GM19397 (cell line): ENCODE measurements at regions not wholly inside any gene's neighbourhood (a gene's known extent, or its start where the extent isn't known, plus 50 kb on each side); places are given as distances from the start of the nearest gene placed in this dataset.

Source experiments
- ATAC-seq: cut with Tn5 transposase; IDR thresholded peaks from one replicate; pipeline ENCODE4 v1.9.1; 2021; ENCODE audit warnings: mild to moderate bottlenecking, moderate library complexity; ENCODE audit not compliant: unreplicated experiment

DNA sequence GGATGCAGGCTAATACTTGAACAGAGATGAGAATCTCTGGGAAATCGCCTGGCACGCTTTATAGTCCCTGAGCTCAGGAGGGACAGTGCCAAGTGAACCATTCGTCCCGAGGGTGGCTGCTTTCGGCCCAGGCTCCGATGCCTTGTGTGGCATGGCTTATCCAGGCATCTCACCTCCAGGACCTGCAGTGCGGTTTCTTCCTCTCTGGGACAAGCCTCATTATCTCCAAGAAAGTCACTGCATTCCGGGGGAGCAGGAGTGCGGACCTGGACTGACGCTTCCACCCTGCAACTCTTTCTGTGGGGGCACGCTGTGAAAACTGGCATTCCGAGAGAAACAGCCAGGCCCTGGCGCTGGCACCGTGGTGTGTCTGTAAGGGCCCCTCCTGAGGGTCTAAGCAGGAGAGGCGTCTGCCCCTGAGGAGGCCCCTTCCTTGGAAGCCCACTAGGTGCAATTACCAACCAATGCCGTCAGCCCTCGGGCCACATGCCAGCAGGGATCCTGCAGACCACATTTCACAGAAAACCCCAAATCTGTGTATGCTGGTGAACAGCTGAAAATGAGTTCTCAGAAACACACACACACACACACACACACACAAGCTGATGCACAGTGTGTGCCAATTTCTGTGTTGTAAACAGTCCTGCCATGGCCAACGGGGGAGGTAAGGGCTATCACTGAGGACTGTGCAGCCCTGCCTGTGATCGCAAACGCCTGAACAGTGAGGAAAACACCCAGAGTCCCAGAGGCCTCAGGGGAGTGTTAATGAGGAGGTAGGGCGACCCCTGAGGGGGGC is 351.9 kb upstream of the SALL3 start:
- ATAC-seq: no peak

DNA sequence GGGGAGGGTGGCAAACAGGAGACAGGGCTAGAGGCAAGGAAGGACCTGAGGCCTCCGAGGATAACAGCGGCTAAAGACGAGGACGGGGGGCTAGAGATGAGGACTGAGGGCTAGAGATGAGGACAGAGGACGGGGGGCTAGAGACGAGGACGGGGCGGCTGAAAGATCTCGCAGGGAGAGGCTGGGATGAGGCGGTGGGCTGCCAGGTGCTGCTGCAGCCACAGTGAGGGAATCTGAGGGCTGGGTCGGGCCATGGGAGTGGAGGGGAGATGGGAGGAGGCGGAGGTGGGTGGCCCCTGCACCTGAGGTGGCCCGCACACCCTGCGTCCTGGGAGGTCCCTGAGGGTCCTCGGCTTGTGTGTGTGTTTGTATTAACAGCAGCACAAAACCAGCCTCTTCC is 350.2 kb upstream of the SALL3 start:
- no peak for ATAC-seq

DNA sequence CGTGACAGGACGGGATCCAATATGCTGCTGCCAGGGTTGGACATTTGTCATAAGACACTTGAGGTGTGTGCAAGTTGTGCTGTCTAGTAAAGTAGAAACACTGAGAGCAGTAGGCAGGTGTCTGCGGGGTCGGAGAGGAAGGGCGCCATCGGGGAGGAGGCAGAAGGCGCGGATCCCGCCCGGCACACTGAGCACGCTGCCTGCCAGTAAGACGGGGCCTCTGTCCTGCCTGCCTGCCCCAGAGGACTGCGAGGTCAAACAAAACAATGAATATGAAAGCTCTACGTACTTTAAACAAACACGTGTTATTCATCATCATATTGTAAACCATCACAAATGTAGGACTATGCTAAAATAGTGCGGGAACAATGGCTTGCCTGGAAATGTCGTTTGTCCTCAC is 349.3 kb upstream of the SALL3 start:
- no peak for ATAC-seq

DNA sequence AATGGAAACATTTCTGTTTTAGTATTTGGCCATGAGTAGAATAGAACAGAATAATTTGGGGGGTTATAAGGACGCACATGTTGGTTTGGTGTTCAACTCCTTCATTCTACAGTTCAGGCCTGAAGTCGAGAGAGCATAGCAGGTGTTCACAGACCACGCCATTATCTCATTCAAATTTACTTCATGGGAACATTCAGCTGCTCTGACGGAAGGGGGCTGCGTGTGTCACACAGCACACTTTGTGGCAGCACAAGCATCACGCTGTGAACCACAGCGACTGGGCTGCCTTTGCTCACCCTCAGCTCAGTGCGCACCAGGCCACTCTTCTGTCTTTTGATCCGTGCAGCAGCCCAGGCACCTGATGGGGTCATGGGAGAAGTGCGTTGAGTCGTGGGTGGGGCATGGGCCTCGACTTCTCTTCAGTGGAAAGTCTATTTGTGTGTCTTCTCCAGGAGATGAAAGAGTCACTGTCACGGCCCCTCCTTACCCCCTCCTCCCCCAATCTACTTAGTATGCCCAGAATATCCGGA is 348.6 kb upstream of the SALL3 start:
- ATAC-seq: no peak

DNA sequence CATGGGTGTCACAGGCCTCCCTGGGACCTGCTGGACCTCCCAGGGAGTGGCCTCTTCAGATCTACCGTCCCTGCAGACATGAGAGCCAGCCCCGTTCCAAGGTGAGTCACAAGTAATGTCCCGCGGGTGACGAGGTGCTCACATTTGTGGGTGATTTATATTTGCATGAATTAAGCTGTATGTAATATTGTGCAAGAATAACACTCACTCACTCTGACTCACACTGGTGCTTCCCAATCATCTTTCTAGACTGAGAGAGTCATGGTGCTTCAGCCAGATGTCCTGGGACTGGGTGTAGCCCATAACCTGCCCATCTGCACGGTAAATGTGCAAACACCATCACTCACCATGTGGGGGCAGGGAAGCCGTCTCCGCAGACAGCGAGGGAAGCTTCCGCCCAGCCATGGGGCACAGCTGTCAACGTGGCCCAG is 347.5 kb upstream of the SALL3 start:
- no peak for ATAC-seq

DNA sequence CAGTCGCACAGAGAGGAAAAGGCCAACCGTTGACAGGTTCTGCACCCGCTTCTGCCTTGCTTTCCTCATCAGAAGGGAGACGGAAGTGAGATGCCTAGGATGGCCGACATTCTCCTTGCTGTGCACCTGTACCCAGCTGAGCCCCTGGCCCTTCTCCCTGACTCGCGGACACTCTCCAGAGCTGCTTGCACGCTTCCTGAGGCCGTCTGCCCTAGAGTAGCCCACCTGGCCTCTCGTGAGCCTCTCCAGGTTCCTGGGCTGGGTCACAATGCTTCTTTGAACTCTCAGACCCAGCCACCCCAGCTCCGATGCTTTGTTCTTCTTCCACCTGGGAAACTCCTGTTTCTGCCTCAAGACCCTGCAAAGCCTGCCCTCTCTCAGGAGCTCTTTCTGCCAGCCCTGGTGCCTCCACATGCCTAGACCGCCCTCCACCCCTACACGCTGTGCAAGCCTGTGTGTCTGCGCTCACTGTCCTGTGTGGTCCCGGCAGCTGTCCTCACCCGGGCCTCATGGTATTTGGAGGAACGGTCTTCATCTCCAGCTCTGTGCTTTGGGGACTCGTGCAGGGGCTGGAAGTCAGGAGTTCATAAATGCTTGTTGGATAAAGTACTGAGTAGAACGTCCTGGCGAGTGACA is 345.4 kb upstream of the SALL3 start:
- ATAC-seq: no peak

DNA sequence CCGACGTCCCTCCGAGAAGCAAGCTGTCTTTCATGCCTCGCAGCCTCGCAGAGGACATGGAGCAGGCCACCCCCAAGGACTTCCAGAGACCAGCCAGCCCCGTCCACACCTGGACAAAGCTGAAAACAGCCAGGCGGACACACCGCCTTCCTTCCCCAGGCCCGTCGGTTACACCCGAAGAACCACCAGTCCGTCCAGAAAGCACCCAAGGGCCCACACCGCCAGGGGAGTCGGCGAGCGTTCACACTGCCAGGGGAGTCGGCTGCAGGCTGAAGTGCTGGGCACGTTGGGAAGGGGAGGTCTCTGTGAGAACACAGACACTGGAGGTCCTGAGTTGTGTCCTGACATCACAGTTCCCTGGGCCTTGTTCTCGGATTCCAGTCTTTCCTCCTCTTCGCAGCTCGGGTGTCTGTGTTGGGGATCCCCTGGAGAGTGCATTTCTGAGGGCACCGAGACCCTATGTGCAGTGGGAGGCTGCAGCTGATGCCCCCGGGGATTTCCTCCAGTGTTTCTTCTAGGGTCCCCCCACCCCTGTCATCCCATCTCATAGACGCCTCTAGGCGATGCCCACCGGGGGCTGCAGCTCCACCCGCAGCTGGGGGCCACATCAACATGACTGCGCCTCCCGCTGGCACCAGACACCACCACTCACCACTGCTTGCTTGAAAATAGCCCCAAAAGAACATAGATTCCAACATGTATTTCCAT is 344.4 kb upstream of the SALL3 start:
- no peak for ATAC-seq

DNA sequence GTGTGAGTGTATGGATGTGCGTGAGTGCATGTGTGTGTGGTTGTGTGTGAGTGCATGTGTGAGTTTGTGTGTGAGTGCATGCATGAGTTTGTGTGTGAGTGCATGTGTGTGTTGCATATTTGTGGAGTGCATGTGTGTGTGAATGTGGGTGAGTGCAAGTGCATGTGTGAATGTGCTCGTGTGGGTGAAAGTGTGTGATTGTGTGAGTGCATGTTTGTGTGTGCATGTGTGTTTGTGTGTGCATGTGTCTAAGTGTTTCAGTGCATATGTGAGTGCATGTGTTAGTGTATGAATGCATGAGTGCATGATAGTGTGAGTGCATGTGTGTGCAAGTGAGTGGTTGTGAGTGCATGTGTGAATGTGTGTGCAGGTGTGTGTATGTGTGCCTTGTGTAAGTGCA is 343.4 kb upstream of the SALL3 start:
- ATAC-seq: no peak

DNA sequence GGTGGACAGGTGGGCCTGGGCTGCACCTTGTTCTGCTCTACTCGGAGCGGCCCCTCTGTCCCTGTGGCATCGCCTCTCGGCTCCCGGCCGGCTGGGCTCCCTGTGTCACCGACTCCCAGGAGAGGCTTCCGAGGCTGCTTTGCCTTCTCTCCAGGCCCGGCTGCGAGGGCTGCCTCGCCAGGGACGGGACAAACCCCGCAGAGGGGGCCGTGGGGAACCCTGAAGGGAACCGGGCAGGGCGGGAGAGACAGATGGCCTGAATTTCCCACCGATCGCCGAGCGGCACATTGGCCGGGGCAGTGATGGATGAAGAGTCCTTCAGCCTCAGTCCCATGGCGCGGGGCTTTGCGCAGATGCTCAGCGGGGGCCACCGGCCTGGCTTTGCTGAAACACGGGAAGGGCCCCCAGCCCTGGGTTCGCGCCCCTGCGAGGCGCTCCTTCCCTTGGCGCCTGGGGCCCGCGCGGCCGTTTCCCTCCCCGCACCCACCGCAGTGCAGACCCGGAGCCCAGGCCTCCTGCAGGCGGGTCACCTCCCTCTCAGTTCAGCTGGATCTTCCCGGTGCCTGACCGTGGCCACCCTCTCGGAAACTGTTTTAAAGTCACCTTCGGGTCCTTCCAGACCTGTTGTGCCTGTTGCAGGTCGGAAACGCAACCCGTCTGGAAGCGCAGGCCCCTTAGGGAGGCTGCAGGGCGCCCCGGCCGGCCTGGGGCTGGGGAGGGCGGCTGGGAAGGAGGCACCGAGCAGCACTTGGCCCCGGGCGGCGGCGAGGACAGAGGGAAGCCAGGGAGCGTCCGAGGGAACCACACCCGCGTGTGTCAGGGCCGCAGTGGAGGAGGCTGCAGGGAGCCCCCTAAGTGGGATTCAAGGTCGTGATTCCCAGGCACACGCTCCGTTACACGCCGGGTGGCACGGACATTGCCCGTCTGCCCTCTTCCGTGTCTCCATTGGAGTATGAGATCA is 341.9 kb upstream of the SALL3 start:
- no peak for ATAC-seq

DNA sequence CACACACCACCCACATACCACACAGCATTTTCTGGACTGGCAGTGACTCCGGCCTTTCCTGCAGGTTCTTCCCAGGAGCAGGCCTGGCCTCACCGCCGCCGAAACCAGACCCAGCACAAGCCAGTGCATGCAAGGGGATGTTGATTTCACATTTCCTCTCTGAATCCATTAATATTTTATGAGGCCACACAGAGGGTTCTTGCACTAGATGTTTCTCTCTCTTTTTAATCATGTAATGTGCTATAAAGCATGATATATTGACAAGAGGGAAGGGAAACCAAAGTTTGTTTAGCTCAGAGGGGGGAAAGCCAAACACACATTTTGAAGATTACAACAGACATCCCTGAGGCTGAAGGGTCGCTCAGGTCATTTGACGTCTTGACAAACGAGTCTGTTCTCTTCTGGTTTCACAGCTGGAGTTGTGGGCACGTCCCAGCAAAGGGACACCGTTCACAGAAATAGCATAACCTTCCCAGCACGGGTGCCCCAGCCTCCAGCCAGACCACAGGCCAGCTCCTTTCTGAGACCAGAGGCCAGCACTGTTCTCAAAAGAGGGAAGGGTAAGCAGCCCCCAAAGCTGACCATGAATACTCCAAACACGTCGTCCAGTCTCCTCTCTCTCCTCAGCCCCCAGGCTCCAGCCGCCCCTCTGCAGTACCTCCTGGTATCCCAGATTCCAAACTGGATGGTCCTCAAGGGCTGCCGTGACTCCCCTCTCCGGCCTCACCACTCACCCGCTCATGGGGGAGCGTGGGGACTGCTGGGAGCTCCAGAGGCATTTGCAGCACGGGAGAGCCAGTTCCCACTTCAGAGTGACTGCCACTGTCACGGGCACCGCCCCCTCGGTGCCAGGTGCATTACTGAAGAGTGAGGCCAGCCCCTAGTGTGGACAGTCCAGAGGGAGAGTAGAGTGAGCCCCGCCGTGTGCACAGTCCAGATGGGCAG is 340.3 kb upstream of the SALL3 start:
- no peak for ATAC-seq

DNA sequence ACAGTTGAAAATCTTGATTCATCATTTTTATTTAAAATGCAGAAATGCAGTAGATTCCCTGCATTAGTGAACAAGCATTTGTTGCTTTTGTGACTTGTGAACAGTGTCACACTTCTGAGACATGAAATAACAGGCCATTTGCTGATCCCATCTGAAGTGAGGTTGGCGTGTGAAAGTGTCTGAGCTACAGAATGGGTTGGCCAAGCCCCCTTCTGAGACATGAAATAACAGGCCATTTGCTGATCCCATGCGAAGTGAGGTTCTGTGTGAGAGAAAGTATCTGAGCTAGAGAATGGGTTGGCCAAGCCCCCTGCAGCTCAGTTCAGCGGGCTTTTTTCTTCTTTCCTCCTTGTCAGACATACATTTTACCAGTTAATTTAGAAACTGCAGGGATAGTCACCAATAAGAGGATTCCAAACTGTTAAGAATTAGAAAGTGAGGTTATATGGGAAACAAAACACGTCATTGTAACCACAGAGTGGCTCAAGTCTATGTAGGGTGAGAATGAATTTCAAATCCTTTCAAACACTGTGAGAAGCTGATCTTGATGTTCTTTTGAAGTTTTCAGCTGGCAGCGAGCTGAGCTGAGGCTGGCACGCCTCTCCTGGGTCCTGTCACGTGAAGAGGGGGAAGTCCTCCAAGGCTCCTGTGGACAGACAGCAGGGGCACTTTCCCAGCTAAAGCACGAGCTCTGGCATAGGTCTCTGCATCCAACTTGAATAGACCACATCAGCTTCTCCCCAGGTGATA is 339.2 kb upstream of the SALL3 start:
- ATAC-seq: no peak

DNA sequence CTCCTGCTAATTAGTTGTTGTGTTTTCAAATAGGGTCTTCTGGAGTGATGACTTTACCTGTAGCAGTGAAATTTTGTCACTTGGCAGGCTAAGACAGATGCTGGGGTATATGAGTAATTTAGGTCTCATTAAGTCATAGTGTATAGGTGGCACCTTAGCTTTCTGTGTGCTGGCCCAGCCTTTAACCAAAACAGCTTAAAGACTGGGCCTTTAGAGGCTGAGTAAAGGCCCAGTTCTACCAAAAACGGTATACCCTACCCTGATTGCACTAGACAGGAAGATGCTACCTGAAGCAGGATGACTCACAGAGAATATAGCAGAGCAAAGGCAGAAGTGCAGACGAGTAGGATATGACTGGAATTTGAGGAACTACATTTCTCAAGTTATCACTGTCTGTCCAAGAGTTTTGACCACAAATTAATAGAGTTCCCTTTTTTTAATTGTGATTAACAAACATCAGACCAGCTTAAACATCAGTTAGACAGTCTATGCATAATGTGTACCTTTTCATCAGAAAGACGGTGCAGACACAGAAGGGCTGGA is 337.9 kb upstream of the SALL3 start:
- no peak for ATAC-seq

DNA sequence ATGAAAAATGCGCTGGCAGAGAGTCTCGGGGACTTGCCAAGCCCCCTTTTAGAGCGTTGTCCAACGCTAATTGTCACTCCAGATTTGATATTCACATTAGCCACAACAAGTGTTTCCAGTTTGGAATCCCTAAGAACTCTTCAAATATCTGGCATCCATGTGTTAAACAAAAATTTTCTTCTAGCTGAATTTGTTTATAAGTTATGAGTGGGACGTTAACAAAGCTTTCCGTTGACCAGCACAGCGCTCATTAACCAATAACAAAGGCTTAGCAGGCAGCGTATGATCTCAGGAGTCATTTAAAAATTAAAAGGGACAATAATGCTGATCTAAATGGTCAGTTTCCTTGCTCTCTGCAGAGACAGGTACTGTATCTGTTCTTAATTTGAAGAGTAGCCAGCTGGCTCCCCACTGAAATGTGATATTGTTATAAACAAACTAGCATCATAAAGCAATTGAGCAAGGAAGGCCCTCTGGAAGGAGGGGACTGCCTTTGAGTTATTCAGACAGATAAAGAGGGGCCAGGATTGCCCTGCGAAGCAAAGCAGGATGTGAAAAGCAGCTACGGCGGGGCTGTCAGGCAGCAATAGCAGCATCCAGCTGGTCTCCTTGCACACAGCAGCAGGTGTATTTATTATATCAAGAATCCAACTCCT is 337.2 kb upstream of the SALL3 start:
- no peak for ATAC-seq

DNA sequence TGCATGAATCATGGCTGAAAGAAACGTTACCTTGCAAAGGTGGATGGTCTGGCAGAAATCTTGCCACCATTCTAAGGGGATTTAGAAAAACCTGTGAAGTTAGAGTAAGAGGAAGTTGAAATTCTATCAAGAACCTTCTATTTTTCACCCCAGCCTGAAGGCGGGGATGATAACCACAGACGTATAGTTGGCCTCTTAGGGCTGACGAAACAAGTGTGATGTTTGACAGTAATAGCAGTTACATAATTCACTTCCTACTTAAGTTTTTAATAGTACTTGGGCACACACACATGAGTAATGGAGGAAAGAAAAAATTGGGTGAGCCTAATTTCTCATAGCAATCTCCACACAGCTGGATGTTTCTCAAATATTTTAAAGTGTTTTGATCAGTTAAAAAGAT is 336.6 kb upstream of the SALL3 start:
- ATAC-seq: no peak

DNA sequence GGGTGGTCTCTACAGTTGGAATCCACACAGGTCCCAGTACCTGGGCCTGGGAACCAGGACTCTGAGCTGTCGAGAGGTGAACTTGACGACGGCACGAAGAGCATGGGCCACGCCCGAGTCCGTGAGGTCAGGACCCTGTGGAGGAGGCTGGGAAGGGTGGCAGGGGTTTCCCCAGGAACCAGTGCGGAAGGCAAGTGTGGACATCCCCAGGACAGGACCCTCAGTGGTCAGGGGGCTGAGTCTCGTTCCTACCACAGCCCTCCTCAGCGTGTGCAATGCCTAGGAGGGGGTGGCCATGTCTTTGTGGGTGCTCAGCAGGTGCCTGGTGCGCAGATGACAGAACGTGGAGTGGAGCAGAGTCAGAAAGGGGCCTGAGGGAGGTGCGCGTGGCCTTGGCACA is 335.6 kb upstream of the SALL3 start:
- ATAC-seq: no peak

DNA sequence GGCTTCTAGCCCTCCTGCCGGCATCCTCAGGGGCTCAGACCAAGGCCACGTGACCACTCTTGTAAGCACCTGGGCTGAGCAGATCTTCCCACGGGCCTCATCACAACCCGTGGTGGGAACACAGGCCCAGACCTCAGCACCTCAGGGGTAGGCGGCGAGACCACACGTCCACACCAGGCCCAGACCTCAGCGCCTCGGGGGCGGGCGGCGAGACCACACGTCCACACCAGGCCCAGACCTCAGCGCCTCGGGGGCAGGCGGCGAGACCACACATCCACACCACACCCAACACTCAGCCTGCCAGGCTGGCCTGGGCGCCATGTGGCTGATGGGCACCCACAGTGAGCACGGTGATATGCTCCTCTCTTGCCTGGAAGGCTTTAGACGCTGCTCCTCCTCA is 334.4 kb upstream of the SALL3 start:
- ATAC-seq: no peak

DNA sequence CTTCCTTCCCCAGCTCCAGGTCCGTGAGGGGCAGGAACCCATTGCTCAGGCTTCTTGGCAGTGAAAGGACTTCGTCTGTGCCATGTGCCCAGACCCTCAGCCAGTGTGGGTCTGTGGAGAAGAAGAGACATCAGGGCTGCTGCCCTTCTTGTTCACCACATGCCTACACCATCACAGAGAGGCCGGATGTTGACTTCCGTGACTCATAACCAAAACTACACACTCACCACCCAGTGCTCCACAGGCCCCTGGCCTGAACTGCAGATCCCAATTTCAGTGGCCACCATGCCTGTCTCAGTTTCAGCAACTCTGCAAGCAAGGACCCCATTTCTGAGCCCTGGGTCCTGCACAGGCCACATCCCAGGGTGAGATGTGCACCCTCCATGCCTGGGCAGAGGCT is 332.6 kb upstream of the SALL3 start:
- no peak for ATAC-seq

DNA sequence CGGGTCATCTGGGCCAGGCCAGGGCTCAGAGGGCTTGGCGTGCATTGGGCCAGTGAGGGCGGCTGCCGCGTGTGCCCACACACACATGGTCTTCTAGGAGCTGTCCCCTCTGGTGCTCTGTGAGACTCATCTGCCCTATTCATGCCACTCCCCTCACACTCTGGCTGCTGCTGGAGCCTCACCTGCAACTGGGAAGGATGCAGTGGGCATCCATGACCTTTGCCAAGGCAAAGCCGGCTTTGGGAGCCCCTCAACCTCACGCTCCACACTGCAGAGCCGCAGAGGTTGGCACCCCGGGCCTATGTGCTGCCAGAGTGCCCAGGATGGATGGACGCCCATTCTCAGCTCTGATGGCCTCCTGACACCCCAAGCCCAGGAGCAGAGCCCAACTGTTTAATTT is 330.2 kb upstream of the SALL3 start:
- ATAC-seq: no peak
